Liver (tissue), 8 donors: ENCODE measurements at regions not wholly inside any gene's neighbourhood (a gene's known extent, or its start where the extent isn't known, plus 50 kb on each side); places are given as distances from the start of the nearest gene placed in this dataset.

Experiments
- DNase-seq: peaks from one replicate; pipeline ENCODE4 v3.0.0-alpha.2; 2017; ENCODE audit warnings: low spot score
- H3K27ac ChIP-seq, 2 donors: one replicate each; pipeline ENCODE4 v1.7.0; 2013; ENCODE audit warnings: inconsistent platforms in 2 of 2, low read length in 2 of 2, control low read depth in 1 of 2, low read depth in 1 of 2, mild to moderate bottlenecking in 1 of 2
- H3K27me3 ChIP-seq, 4 donors: one replicate each; pipeline versions ENCODE4 v1.6.1 to v1.7.0; 2013; ENCODE audit warnings: low read length in 3 of 4, inconsistent platforms in 1 of 4, mild to moderate bottlenecking in 1 of 4, moderate library complexity in 1 of 4; ENCODE audit not compliant: control insufficient read depth in 4 of 4, insufficient read depth in 4 of 4
- H3K36me3 ChIP-seq, 4 donors: one replicate each; pipeline versions ENCODE4 v1.6.1 to v1.7.0; 2013; ENCODE audit warnings: low read length in 3 of 4, mild to moderate bottlenecking in 3 of 4, low read depth in 1 of 4, moderate library complexity in 1 of 4; ENCODE audit not compliant: control insufficient read depth in 4 of 4, insufficient read depth in 3 of 4
- H3K4me1 ChIP-seq, 4 donors: one replicate each; pipeline versions ENCODE4 v1.6.1 to v1.7.0; 2013; ENCODE audit warnings: low read length in 3 of 4, mild to moderate bottlenecking in 3 of 4, moderate library complexity in 1 of 4; ENCODE audit not compliant: control insufficient read depth in 4 of 4, insufficient read depth in 4 of 4
- H3K4me3 ChIP-seq, 3 donors: one replicate each; pipeline versions ENCODE4 v1.6.1 to v1.7.0; 2013; ENCODE audit warnings: low read length in 3 of 3, control low read depth in 1 of 3, low read depth in 1 of 3, mild to moderate bottlenecking in 1 of 3
- H3K9ac ChIP-seq, 2 donors: one replicate each; pipeline ENCODE4 v1.7.0; 2013; ENCODE audit warnings: low read length in 2 of 2, mild to moderate bottlenecking in 2 of 2, moderate library complexity in 2 of 2, control low read depth in 1 of 2, low read depth in 1 of 2
- H3K9me3 ChIP-seq, 4 donors: one replicate each; pipeline versions ENCODE4 v1.6.1 to v1.7.0; 2013; ENCODE audit warnings: low read length in 3 of 4; ENCODE audit not compliant: control insufficient read depth in 4 of 4
- EGR1 ChIP-seq, 2 donors: IDR thresholded peaks; 2 replicates each; pipeline ENCODE4 v1.6.1; 2016 to 2018; ENCODE audit warnings: antibody characterized with exemption in 2 of 2, low read depth in 2 of 2
- FOXA1 ChIP-seq: IDR thresholded peaks from 2 replicates; pipeline ENCODE4 v1.6.1; 2016; ENCODE audit warnings: antibody characterized with exemption
- FOXA2 ChIP-seq: IDR thresholded peaks from 2 replicates; pipeline ENCODE4 v1.6.1; 2016; ENCODE audit warnings: antibody characterized with exemption
- GABPA ChIP-seq, 2 donors: IDR thresholded peaks in 1 of 2; conservative IDR thresholded peaks in 1 of 2; 2 replicates each; pipeline ENCODE4 v1.6.1; 2016; ENCODE audit warnings: antibody characterized with exemption in 2 of 2, mild to moderate bottlenecking in 1 of 2, moderate library complexity in 1 of 2
- HNF4A ChIP-seq, 2 donors: conservative IDR thresholded peaks; 2 replicates each; pipeline ENCODE4 v1.6.1; 2016; ENCODE audit warnings: antibody characterized with exemption in 2 of 2, mild to moderate bottlenecking in 2 of 2
- JUND ChIP-seq, 2 donors: IDR thresholded peaks; 2 replicates each; pipeline ENCODE4 v1.6.1; 2016; ENCODE audit warnings: antibody characterized with exemption in 2 of 2
- NR2F2 ChIP-seq: IDR thresholded peaks from 2 replicates; pipeline ENCODE4 v1.6.1; 2016; ENCODE audit warnings: antibody characterized with exemption
- RAD21 ChIP-seq, 2 donors: IDR thresholded peaks; 2 replicates each; pipeline ENCODE4 v1.6.1; 2016; ENCODE audit warnings: antibody characterized with exemption in 2 of 2, mild to moderate bottlenecking in 2 of 2
- RXRA ChIP-seq, 2 donors: IDR thresholded peaks; 2 replicates each; pipeline ENCODE4 v1.6.1; 2017 to 2018; ENCODE audit warnings: antibody characterized with exemption in 2 of 2, mild to moderate bottlenecking in 1 of 2
- SP1 ChIP-seq: IDR thresholded peaks from 2 replicates; pipeline ENCODE4 v1.6.1; 2018; ENCODE audit warnings: antibody characterized with exemption, mild to moderate bottlenecking
- TAF1 ChIP-seq: conservative IDR thresholded peaks from 2 replicates; pipeline ENCODE4 v1.6.1; 2016; ENCODE audit warnings: antibody characterized with exemption, mild to moderate bottlenecking
- WGBS: extraction: QIAGEN DNeasy Blood & Tissue Kit; methylation state at CpG from one replicate; pipeline ENCODE4 v1.1.7; 2013; 5-methylcytosine and 5-hydroxymethylcytosine counted together
- TF ChIP-seq, protein P1 (sequence below): IDR thresholded peaks from 2 replicates; pipeline ENCODE4 v1.6.1; 2016; ENCODE audit warnings: antibody characterized with exemption
- TF ChIP-seq, protein P2 (sequence below): IDR thresholded peaks from 2 replicates; pipeline ENCODE4 v1.6.1; 2016; ENCODE audit warnings: antibody characterized with exemption
- TF ChIP-seq, protein P3 (sequence below): IDR thresholded peaks from 2 replicates; pipeline ENCODE4 v1.6.1; 2016; ENCODE audit warnings: antibody characterized with exemption, mild to moderate bottlenecking
- TF ChIP-seq, protein P4 (sequence below): fragments of 150-350 bp; IDR thresholded peaks from 2 replicates; pipeline ENCODE4 v1.5.1; 2017; ENCODE audit warnings: improper control_type of control experiment, low read depth, low read length; ENCODE audit not compliant: missing input control
- donor health status: healthy.
- donor health status: healthy.
- donor health status: healthy.
- donor health status: healthy.
- donor health status: healthy.

DNA sequence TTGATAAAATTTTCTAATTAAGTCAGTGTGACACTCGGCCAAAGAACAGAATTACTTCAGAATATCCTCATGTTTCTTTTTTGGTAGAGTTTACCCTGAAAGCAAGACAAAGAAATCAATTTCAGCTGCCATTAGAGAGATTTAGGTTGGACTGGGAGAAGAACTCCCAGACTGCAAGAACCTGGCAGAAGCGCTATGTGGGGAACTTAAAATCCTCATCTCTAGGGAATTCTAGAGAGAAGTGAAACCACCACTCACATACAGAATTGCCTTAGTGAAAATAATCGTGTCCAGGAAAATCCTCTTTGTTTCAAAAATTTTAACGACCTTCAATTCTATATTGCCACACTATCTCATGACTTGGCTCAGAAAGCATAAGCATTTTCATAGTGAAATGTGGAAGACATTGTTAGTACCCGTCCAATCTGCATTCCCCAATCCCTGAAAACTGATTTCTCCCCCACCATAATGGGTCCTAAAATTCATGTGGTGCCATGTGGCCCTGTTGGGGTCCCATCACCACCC lies 297.3 kb upstream of the MEIS1 start:
- H3K27ac ChIP-seq: no peak overlapping the region
- no peaks in the 10 kb centered on the region for H3K4me1 ChIP-seq
- H3K36me3 ChIP-seq: no peaks in the 10 kb centered on the region
- H3K4me3 ChIP-seq: no peak overlapping the region
- no peak for DNase-seq
- H3K9me3 ChIP-seq: no peaks in the 10 kb centered on the region
- TF ChIP-seq JUND (IDR thresholded peaks at IDR 0.05) (no peak), RXRA (IDR thresholded peaks at IDR 0.05) (no peak), EGR1 (IDR thresholded peaks at IDR 0.05; ENCODE audit: low read depth in 2 of 2) (no peak), TAF1 (no peak), NR2F2 (no peak)
- TF ChIP-seq, protein P1, sequence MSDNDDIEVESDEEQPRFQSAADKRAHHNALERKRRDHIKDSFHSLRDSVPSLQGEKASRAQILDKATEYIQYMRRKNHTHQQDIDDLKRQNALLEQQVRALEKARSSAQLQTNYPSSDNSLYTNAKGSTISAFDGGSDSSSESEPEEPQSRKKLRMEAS: no peak
- TF ChIP-seq, protein P2, sequence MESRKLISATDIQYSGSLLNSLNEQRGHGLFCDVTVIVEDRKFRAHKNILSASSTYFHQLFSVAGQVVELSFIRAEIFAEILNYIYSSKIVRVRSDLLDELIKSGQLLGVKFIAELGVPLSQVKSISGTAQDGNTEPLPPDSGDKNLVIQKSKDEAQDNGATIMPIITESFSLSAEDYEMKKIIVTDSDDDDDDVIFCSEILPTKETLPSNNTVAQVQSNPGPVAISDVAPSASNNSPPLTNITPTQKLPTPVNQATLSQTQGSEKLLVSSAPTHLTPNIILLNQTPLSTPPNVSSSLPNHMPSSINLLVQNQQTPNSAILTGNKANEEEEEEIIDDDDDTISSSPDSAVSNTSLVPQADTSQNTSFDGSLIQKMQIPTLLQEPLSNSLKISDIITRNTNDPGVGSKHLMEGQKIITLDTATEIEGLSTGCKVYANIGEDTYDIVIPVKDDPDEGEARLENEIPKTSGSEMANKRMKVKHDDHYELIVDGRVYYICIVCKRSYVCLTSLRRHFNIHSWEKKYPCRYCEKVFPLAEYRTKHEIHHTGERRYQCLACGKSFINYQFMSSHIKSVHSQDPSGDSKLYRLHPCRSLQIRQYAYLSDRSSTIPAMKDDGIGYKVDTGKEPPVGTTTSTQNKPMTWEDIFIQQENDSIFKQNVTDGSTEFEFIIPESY: no peak
- no peaks in the 10 kb centered on the region for H3K27me3 ChIP-seq
- whole genome bisulfite sequencing: 79% methylated on average over 5 of the region's 5 CpGs
- H3K9ac ChIP-seq: no peak overlapping the region

DNA sequence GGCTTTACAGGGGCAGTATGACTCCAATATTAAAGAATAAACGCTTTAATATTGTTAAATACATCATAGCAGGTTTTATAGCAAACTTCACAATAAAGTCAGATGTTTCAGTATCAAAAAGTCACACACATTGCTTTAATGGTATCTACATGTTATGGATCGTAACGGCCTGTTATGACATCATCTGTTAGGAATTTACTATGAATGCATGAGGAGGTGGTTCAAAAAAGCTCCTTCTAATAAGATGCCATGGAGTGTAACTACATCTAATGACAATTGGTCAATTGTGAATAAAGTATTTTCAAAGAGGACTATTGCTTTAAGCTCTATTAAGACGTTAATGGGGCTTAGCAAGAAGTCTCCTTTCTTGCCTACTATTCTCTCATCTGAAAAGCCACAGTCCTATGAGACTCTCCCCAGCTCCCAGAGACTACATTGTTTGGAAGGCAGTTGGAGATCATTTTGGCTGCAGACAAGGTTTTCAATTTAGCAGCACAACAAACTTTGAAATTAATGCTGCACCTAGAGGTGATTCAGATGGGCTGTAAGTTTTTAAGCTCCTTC lies 300.7 kb upstream of the MEIS1 start:
- DNase-seq: no peak
- TF ChIP-seq GABPA (IDR thresholded peaks at IDR 0.05 in 1 of 2, conservative IDR thresholded peaks at IDR 0.05 in 1 of 2): no peak
- TF ChIP-seq SP1: no peak
- TF ChIP-seq, protein P3, sequence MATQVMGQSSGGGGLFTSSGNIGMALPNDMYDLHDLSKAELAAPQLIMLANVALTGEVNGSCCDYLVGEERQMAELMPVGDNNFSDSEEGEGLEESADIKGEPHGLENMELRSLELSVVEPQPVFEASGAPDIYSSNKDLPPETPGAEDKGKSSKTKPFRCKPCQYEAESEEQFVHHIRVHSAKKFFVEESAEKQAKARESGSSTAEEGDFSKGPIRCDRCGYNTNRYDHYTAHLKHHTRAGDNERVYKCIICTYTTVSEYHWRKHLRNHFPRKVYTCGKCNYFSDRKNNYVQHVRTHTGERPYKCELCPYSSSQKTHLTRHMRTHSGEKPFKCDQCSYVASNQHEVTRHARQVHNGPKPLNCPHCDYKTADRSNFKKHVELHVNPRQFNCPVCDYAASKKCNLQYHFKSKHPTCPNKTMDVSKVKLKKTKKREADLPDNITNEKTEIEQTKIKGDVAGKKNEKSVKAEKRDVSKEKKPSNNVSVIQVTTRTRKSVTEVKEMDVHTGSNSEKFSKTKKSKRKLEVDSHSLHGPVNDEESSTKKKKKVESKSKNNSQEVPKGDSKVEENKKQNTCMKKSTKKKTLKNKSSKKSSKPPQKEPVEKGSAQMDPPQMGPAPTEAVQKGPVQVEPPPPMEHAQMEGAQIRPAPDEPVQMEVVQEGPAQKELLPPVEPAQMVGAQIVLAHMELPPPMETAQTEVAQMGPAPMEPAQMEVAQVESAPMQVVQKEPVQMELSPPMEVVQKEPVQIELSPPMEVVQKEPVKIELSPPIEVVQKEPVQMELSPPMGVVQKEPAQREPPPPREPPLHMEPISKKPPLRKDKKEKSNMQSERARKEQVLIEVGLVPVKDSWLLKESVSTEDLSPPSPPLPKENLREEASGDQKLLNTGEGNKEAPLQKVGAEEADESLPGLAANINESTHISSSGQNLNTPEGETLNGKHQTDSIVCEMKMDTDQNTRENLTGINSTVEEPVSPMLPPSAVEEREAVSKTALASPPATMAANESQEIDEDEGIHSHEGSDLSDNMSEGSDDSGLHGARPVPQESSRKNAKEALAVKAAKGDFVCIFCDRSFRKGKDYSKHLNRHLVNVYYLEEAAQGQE: no peak
- no peak for TF ChIP-seq HNF4A (conservative IDR thresholded peaks at IDR 0.05)
- TF ChIP-seq FOXA2: no peak
- TF ChIP-seq, protein P1: no peak
- TF ChIP-seq NR2F2: no peak
- TF ChIP-seq TAF1: no peak
- no peak for TF ChIP-seq EGR1 (IDR thresholded peaks at IDR 0.05; ENCODE audit: low read depth in 2 of 2)
- TF ChIP-seq FOXA1: no peak
- no peak for TF ChIP-seq JUND (IDR thresholded peaks at IDR 0.05)
- TF ChIP-seq, protein P4, sequence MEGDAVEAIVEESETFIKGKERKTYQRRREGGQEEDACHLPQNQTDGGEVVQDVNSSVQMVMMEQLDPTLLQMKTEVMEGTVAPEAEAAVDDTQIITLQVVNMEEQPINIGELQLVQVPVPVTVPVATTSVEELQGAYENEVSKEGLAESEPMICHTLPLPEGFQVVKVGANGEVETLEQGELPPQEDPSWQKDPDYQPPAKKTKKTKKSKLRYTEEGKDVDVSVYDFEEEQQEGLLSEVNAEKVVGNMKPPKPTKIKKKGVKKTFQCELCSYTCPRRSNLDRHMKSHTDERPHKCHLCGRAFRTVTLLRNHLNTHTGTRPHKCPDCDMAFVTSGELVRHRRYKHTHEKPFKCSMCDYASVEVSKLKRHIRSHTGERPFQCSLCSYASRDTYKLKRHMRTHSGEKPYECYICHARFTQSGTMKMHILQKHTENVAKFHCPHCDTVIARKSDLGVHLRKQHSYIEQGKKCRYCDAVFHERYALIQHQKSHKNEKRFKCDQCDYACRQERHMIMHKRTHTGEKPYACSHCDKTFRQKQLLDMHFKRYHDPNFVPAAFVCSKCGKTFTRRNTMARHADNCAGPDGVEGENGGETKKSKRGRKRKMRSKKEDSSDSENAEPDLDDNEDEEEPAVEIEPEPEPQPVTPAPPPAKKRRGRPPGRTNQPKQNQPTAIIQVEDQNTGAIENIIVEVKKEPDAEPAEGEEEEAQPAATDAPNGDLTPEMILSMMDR: no peak
- no peak for TF ChIP-seq RXRA (IDR thresholded peaks at IDR 0.05)
- no peak for TF ChIP-seq RAD21 (IDR thresholded peaks at IDR 0.05)
- Histone ChIP-seq H3K27me3 (no peaks in the 10 kb centered on the region), H3K9me3 (no peaks in the 10 kb centered on the region), H3K4me1 (no peaks in the 10 kb centered on the region), H3K4me3 (no peak overlapping the region), H3K36me3 (no peaks in the 10 kb centered on the region), H3K27ac (no peak overlapping the region), H3K9ac (no peak overlapping the region)
- 77% methylated on average over 4 of the region's 4 CpGs for WGBS
